Upper lobe of left lung (tissue), 6 donors: ENCODE measurements at regions not wholly inside any gene's neighbourhood (a gene's known extent, or its start where the extent isn't known, plus 50 kb on each side); places are given as distances from the start of the nearest gene placed in this dataset.

Experiments
- ATAC-seq, 2 donors: fragments of 200-7000 bp; cut with Tn5 transposase; one replicate each; pipeline ENCODE4 v1.9.1; 2022; ENCODE audit warnings: mild to moderate bottlenecking in 2 of 2, moderate library complexity in 2 of 2; ENCODE audit not compliant: low FRiP score in 2 of 2
- DNase-seq, 2 donors: peaks; one replicate each; pipeline ENCODE4 v3.0.0-alpha.2; 2019 to 2020
- H3K27ac ChIP-seq, 4 donors: fragments of 200-600 bp; sonication (generic); one replicate each; pipeline ENCODE4 v1.5.1; 2016 to 2019
- H3K27me3 ChIP-seq, 4 donors: fragments of 200-600 bp; sonication (generic); one replicate each; pipeline ENCODE4 v1.5.1; 2017 to 2019
- H3K36me3 ChIP-seq, 4 donors: fragments of 200-600 bp; sonication (generic); one replicate each; pipeline ENCODE4 v1.5.1; 2016 to 2019
- H3K4me1 ChIP-seq, 4 donors: fragments of 200-600 bp; sonication (generic); one replicate each; pipeline ENCODE4 v1.5.1; 2018 to 2019
- H3K4me3 ChIP-seq, 4 donors: fragments of 200-600 bp; sonication (generic); one replicate each; pipeline ENCODE4 v1.5.1; 2017 to 2019; ENCODE audit warnings: mild to moderate bottlenecking in 2 of 4, moderate library complexity in 1 of 4
- H3K9me3 ChIP-seq, 4 donors: fragments of 200-600 bp; sonication (generic); one replicate each; pipeline ENCODE4 v1.5.1; 2018 to 2019
- CTCF ChIP-seq, 6 experiments: fragments of 450-650 bp in 4 of 6; fragments of 200-600 bp in 2 of 6; sonication (generic) in 2 of 6; IDR thresholded peaks; one replicate each; pipeline ENCODE4 v1.5.1; 2016 to 2019; ENCODE audit warnings: antibody characterized with exemption in 6 of 6
- EP300 ChIP-seq, 4 donors: sonication (generic); formaldehyde crosslinking; IDR thresholded peaks; one replicate each; pipeline ENCODE4 v1.5.1; 2017; ENCODE audit warnings: antibody characterized with exemption in 4 of 4, control low read depth in 2 of 4
- POLR2A ChIP-seq, 4 donors: fragments of 450-650 bp; IDR thresholded peaks; one replicate each; pipeline ENCODE4 v1.5.1; 2016 to 2017; ENCODE audit warnings: antibody characterized with exemption in 4 of 4, mild to moderate bottlenecking in 2 of 4
- POLR2AphosphoS5 ChIP-seq, 2 donors: sonication (generic); formaldehyde crosslinking; IDR thresholded peaks; one replicate each; pipeline ENCODE4 v1.5.1; 2017; ENCODE audit warnings: antibody characterized with exemption in 2 of 2
- WGBS, 2 donors: methylation state at CpG; one replicate each; pipeline ENCODE4 v1.1.5; 2017 to 2018; 5-methylcytosine and 5-hydroxymethylcytosine counted together
- donor health status: DM: no; HTN: no; CAD: no; lungs with moderate emphysema.
- donor health status: DM: no; HTN: yes; CAD: no; lungs with severe emphysema.

GRCh38 chrX:4735299-4735698, 1021.9 kb upstream of the PRKX start:
- H3K9me3 ChIP-seq, result no peaks in the 10 kb centered on the region
- 91 to 94% methylated on average over 2 of the region's 2 CpGs for WGBS, 2 donors
- DNase-seq (no peak), ATAC-seq (no peak)
- TF ChIP-seq POLR2AphosphoS5 (IDR thresholded peaks at IDR 0.05), result no peak
- H3K4me3 ChIP-seq, result no peak overlapping the region
- H3K36me3 ChIP-seq, result no peaks in the 10 kb centered on the region
- no peaks in the 10 kb centered on the region for H3K4me1 ChIP-seq
- no peaks in the 10 kb centered on the region for H3K27me3 ChIP-seq
- no peak overlapping the region for H3K27ac ChIP-seq

GRCh38 chrX:4710618-4711433, 997.4 kb upstream of the PRKX start:
- H3K27ac ChIP-seq, result no peak overlapping the region
- no peak overlapping the region for H3K4me3 ChIP-seq
- no peak for ATAC-seq
- 53 to 61% methylated on average over 10 of the region's 10 CpGs for WGBS, 2 donors
- H3K27me3 ChIP-seq, result no peaks in the 10 kb centered on the region
- no peaks in the 10 kb centered on the region for H3K9me3 ChIP-seq
- TF ChIP-seq EP300 (IDR thresholded peaks at IDR 0.05) (no peak), POLR2A (IDR thresholded peaks at IDR 0.05) (no peak), CTCF (IDR thresholded peaks at IDR 0.05) (no peak), POLR2AphosphoS5 (IDR thresholded peaks at IDR 0.05) (no peak)
- H3K36me3 ChIP-seq, result no peaks in the 10 kb centered on the region
- DNase-seq, result no peak
- no peaks in the 10 kb centered on the region for H3K4me1 ChIP-seq

GRCh38 chrX:4708970-4709760, 995.7 kb upstream of the PRKX start:
- Histone ChIP-seq H3K27me3 (no peaks in the 10 kb centered on the region), H3K9me3 (no peaks in the 10 kb centered on the region), H3K27ac (no peak overlapping the region), H3K4me1 (no peaks in the 10 kb centered on the region), H3K36me3 (no peaks in the 10 kb centered on the region), H3K4me3 (no peak overlapping the region)
- no peak for TF ChIP-seq POLR2AphosphoS5 (IDR thresholded peaks at IDR 0.05)
- TF ChIP-seq EP300 (IDR thresholded peaks at IDR 0.05), result no peak
- no peak for TF ChIP-seq CTCF (IDR thresholded peaks at IDR 0.05)
- no peak for TF ChIP-seq POLR2A (IDR thresholded peaks at IDR 0.05)
- DNase-seq (no peak), ATAC-seq (no peak)
- WGBS, 2 donors, result 55 to 58% methylated on average over 4 of the region's 4 CpGs

- DNase-seq (no peak), ATAC-seq (no peak)
- Histone ChIP-seq H3K36me3 (no peaks in the 10 kb centered on the region), H3K4me1 (no peaks in the 10 kb centered on the region), H3K4me3 (no peak overlapping the region), H3K27me3 (no peaks in the 10 kb centered on the region), H3K27ac (no peak overlapping the region), H3K9me3 (no peaks in the 10 kb centered on the region)
- 73 to 74% methylated on average over 7 of the region's 7 CpGs for WGBS, 2 donors
- TF ChIP-seq CTCF (IDR thresholded peaks at IDR 0.05) (no peak), EP300 (IDR thresholded peaks at IDR 0.05) (no peak), POLR2AphosphoS5 (IDR thresholded peaks at IDR 0.05) (no peak), POLR2A (IDR thresholded peaks at IDR 0.05) (no peak)
Observed at GRCh38 chrX:4706961-4707360, 993.5 kb upstream of the PRKX start.

- no peaks in the 10 kb centered on the region for H3K9me3 ChIP-seq
- WGBS, 2 donors, result 91 to 93% methylated on average over 2 of the region's 2 CpGs
- H3K36me3 ChIP-seq, result no peaks in the 10 kb centered on the region
- H3K4me1 ChIP-seq, result no peaks in the 10 kb centered on the region
- no peak overlapping the region for H3K27ac ChIP-seq
- DNase-seq, result no peak
- ATAC-seq, result no peak
- no peak overlapping the region for H3K4me3 ChIP-seq
- TF ChIP-seq EP300 (IDR thresholded peaks at IDR 0.05), result no peak
- TF ChIP-seq POLR2A (IDR thresholded peaks at IDR 0.05), result no peak
- no peak for TF ChIP-seq POLR2AphosphoS5 (IDR thresholded peaks at IDR 0.05)
- TF ChIP-seq CTCF (IDR thresholded peaks at IDR 0.05), result no peak
- H3K27me3 ChIP-seq, result no peaks in the 10 kb centered on the region
Observed at GRCh38 chrX:4690521-4690920, 977.1 kb upstream of the PRKX start.
